Thyroid gland (tissue), 4 donors: ENCODE measurements at regions not wholly inside any gene's neighbourhood (a gene's known extent, or its start where the extent isn't known, plus 50 kb on each side); places are given as distances from the start of the nearest gene placed in this dataset.
"Not testable (repeated sequence)": the region's sequence is repeated elsewhere in the genome, so short reads cannot be mapped to it uniquely, and the experiment has no call there.

Experiments
- CTCF ChIP-seq, 6 experiments: fragments of 200-600 bp in 3 of 6; fragments of 450-650 bp in 3 of 6; sonication (generic) in 3 of 6; IDR thresholded peaks; one replicate each; pipeline ENCODE4 v1.5.1; 2016 to 2019; ENCODE audit warnings: antibody characterized with exemption in 6 of 6, mild to moderate bottlenecking in 2 of 6, inconsistent platforms in 1 of 6, moderate library complexity in 1 of 6
- POLR2A ChIP-seq, 2 donors: fragments of 450-650 bp; IDR thresholded peaks; one replicate each; pipeline ENCODE4 v1.6.1; 2017; ENCODE audit warnings: antibody characterized with exemption in 2 of 2, mild to moderate bottlenecking in 2 of 2, moderate library complexity in 1 of 2

GRCh38 chrY:3288063-3288462 is 290.8 kb upstream of the TGIF2LY start:
- not testable (repeated sequence) for TF ChIP-seq POLR2A, CTCF (IDR thresholded peaks at IDR 0.05)
